Gastrocnemius medialis (tissue), 4 donors: ENCODE measurements at regions not wholly inside any gene's neighbourhood (a gene's known extent, or its start where the extent isn't known, plus 50 kb on each side); places are given as distances from the start of the nearest gene placed in this dataset.

ENCODE experiments used
- POLR2A ChIP-seq, 2 donors: fragments of 450-650 bp; IDR thresholded peaks; one replicate each; pipeline ENCODE4 v1.6.1; 2017; ENCODE audit warnings: antibody characterized with exemption in 2 of 2, mild to moderate bottlenecking in 2 of 2, moderate library complexity in 2 of 2
- TF ChIP-seq, protein P1 (sequence below), 5 experiments: fragments of 450-650 bp in 3 of 5; fragments of 200-600 bp in 2 of 5; sonication (generic) in 2 of 5; IDR thresholded peaks in 4 of 5; conservative IDR thresholded peaks in 1 of 5; 1 replicate in 4 of 5; 2 replicates in 1 of 5; pipeline ENCODE4 v1.5.1; 2016 to 2019; ENCODE audit warnings: antibody characterized with exemption in 5 of 5, mild to moderate bottlenecking in 3 of 5, moderate library complexity in 3 of 5

DNA sequence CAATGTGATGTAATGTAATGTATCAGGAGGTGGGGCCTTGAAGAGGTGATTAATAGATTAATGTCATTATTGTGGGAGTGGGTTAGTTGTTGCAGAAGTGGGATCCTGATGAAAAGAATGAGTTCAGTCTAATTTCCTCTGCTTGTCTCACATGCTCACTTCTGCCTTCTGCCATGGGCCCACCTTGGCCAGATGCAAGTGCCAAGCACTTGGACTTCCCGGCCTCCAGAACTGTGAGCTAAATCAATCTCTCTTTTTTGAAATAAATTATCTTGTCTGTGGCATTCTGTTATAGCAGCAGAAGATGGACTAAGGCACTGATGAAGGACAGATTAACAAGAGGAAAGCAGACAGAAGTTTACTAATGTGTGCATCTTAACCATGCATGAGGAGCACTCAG lies 123.9 kb downstream of the ETS2 start:
- TF ChIP-seq, protein P1, sequence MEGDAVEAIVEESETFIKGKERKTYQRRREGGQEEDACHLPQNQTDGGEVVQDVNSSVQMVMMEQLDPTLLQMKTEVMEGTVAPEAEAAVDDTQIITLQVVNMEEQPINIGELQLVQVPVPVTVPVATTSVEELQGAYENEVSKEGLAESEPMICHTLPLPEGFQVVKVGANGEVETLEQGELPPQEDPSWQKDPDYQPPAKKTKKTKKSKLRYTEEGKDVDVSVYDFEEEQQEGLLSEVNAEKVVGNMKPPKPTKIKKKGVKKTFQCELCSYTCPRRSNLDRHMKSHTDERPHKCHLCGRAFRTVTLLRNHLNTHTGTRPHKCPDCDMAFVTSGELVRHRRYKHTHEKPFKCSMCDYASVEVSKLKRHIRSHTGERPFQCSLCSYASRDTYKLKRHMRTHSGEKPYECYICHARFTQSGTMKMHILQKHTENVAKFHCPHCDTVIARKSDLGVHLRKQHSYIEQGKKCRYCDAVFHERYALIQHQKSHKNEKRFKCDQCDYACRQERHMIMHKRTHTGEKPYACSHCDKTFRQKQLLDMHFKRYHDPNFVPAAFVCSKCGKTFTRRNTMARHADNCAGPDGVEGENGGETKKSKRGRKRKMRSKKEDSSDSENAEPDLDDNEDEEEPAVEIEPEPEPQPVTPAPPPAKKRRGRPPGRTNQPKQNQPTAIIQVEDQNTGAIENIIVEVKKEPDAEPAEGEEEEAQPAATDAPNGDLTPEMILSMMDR (IDR thresholded peaks at IDR 0.05 in 4 of 5, conservative IDR thresholded peaks at IDR 0.05 in 1 of 5): no peak
- TF ChIP-seq POLR2A (IDR thresholded peaks at IDR 0.05): no peak
